Heart left ventricle (tissue), 16 donors: ENCODE measurements at regions not wholly inside any gene's neighbourhood (a gene's known extent, or its start where the extent isn't known, plus 50 kb on each side); places are given as distances from the start of the nearest gene placed in this dataset.
"Not testable (repeated sequence)": the region's sequence is repeated elsewhere in the genome, so short reads cannot be mapped to it uniquely, and the experiment has no call there.

Experiments
- ATAC-seq, 4 donors: fragments of 200-7000 bp; cut with Tn5 transposase; one replicate each; pipeline ENCODE4 v1.9.1; 2020 to 2022; ENCODE audit warnings: moderate library complexity in 4 of 4, mild to moderate bottlenecking in 3 of 4, moderate number of reproducible peaks in 1 of 4
- DNase-seq, 5 donors: peaks; one replicate each; pipeline ENCODE4 v3.0.0-alpha.2; 2020
- H3K27ac ChIP-seq, 12 donors: fragments of 200-600 bp; sonication (generic) in 4 of 12; one replicate each; pipeline versions ENCODE4 v1.5.0 to v1.8.0; 2016 to 2022; ENCODE audit warnings: mild to moderate bottlenecking in 2 of 12
- H3K27me3 ChIP-seq, 9 donors: fragments of 200-600 bp; sonication (generic) in 2 of 9; one replicate each; pipeline versions ENCODE4 v1.5.1 to v1.8.0; 2016 to 2022; ENCODE audit warnings: mild to moderate bottlenecking in 3 of 9
- H3K36me3 ChIP-seq, 9 donors: fragments of 200-600 bp; sonication (generic) in 2 of 9; one replicate each; pipeline versions ENCODE4 v1.5.0 to v1.8.0; 2018 to 2022; ENCODE audit warnings: mild to moderate bottlenecking in 2 of 9
- H3K4me1 ChIP-seq, 12 donors: fragments of 200-600 bp; sonication (generic) in 4 of 12; one replicate each; pipeline versions ENCODE4 v1.5.0 to v1.8.0; 2016 to 2022; ENCODE audit warnings: mild to moderate bottlenecking in 3 of 12
- H3K4me3 ChIP-seq, 12 donors: fragments of 200-600 bp; sonication (generic) in 4 of 12; one replicate each; pipeline versions ENCODE4 v1.5.0 to v1.8.0; 2017 to 2022; ENCODE audit warnings: mild to moderate bottlenecking in 9 of 12, moderate library complexity in 4 of 12
- H3K9me3 ChIP-seq, 12 donors: fragments of 200-600 bp; sonication (generic) in 4 of 12; one replicate each; pipeline versions ENCODE4 v1.5.0 to v1.8.0; 2016 to 2022; ENCODE audit warnings: mild to moderate bottlenecking in 1 of 12
- CTCF ChIP-seq, 12 donors: fragments of 200-600 bp; sonication (generic) in 4 of 12; IDR thresholded peaks; one replicate each; pipeline versions ENCODE4 v1.5.0 to v1.8.0; 2018 to 2022; ENCODE audit warnings: antibody characterized with exemption in 12 of 12, mild to moderate bottlenecking in 5 of 12
- POLR2A ChIP-seq, 2 donors: fragments of 450-650 bp; IDR thresholded peaks; one replicate each; pipeline ENCODE4 v1.6.1; 2017; ENCODE audit warnings: antibody characterized with exemption in 2 of 2, mild to moderate bottlenecking in 2 of 2, moderate library complexity in 2 of 2
- WGBS, 4 donors: extraction: QIAGEN DNeasy Blood & Tissue Kit in 2 of 4; methylation state at CpG; one replicate each; pipeline versions ENCODE4 v1.1.5 to v1.1.7; 2013 to 2018; 5-methylcytosine and 5-hydroxymethylcytosine counted together
- intact Hi-C, 10 donors: fragments of 100-400 bp; cut with DNase I; formaldehyde crosslinking; loops; one replicate each; pipeline versions ENCODE4 v1.11.1 to v1.14.2; 2022
- donor health status: ischemic (EF 13 %, LVEDD 7.1; RV severe dilation, severe dysfunction).
- donor health status: healthy with polysubstance abuse.
- donor health status: DM: no; HTN: yes; CAD: no.
- donor health status: DM: no; HTN: no; CAD: no.
- donor health status: ischemic (EF 25% LVEDD 6.9; RV normal size, moderate dysfunction).
- donor health status: ischemic (EF 25% LVEDD 5.7; RV mildly dilated, moderate dysfunction).
- donor health status: healthy.
- donor health status: DM: yes; HTN: yes; CAD: no.
- donor health status: ischemic (EF 35%, LVEDD 5.7; RV mildly dilated, moderate dysfunction).
- donor health status: nonischemic (EF 11% LVEDD 7.7; RV severe dilation, severe dysfunction).
- donor health status: DM: yes; HTN: yes; CAD: no.
- donor health status: PGD.
- donor health status: ischemic (EF 29% LVEDD 5.4; RV normal size, mild dysfunction).
- donor health status: nonischemic (EF 23%, LVEDD 6.1; RV moderate dilation, normal function).

- intact Hi-C loops = not testable (repeated sequence)
Observed at GRCh38 chr5:134471858-134472449, 53.5 kb upstream of the JADE2 start.

GRCh38 chr5:134468921-134469400 lies 56.5 kb upstream of the JADE2 start:
- 57 to 73% (median 71%) methylated on average over 3 of the region's 3 CpGs for WGBS, 4 donors
- H3K27me3 ChIP-seq = no peaks in the 10 kb centered on the region
- H3K4me1 ChIP-seq = peaks cover 3 to 35% (median 27%) of the 10 kb centered on the region in 12 donors
- no peak overlapping the region for H3K4me3 ChIP-seq
- no peak for TF ChIP-seq CTCF (IDR thresholded peaks at IDR 0.05)
- no peak for TF ChIP-seq POLR2A (IDR thresholded peaks at IDR 0.05)
- intact Hi-C loops = loop anchor here in 7 of 10 donors (5.0 kb wide), 5 partner anchors 33 to 57 kb away; partner anchors contain the start of gene CDKN2AIPNL (in 1 of the 7)
- H3K36me3 ChIP-seq = no peaks in the 10 kb centered on the region
- no peak for ATAC-seq
- no peak overlapping the region for H3K27ac ChIP-seq
- peaks cover 0 to 5% (median 0%) of the 10 kb centered on the region in 12 donors for H3K9me3 ChIP-seq
- no peak for DNase-seq

More at GRCh38 chr5:134471858-134472449, 53.5 kb upstream of the JADE2 start:
- H3K4me1 ChIP-seq, H3K4me3 ChIP-seq, H3K9me3 ChIP-seq, H3K27me3 ChIP-seq, H3K36me3 ChIP-seq, ATAC-seq, DNase-seq, H3K27ac ChIP-seq: not testable (repeated sequence)
- 84 to 88% (median 87%) methylated on average over 7 of the region's 7 CpGs for WGBS, 4 donors

GRCh38 chr5:134467231-134467630 lies 55.5 kb upstream of the CDKN2AIPNL start:
- intact Hi-C loops = loop anchor here in 9 of 10 donors (2.0 to 5.0 kb wide), 13 partner anchors 28 to 108 kb away; partner anchors contain the start of genes CDKN2AIPNL (in 1 of the 9) and UBE2B (in 1 of the 9)
- no peak for DNase-seq
- Histone ChIP-seq H3K36me3 (no peaks in the 10 kb centered on the region), H3K4me3 (peak overlapping the region in 5 of 12 donors; percentile 53 to 74 (median 62)), H3K27ac (peak overlapping the region; percentile 95 to 100 (median 98)), H3K4me1 (peaks cover 3 to 39% (median 28%) of the 10 kb centered on the region in 12 donors), H3K9me3 (no peaks in the 10 kb centered on the region), H3K27me3 (no peaks in the 10 kb centered on the region)
- TF ChIP-seq CTCF (IDR thresholded peaks at IDR 0.05) = no peak
- TF ChIP-seq POLR2A (IDR thresholded peaks at IDR 0.05) = no peak
- WGBS, 4 donors = 79 to 90% (median 84%) methylated on average over 6 of the region's 6 CpGs
- no peak for ATAC-seq

GRCh38 chr5:134466241-134467069 lies 54.8 kb upstream of the CDKN2AIPNL start:
- no peaks in the 10 kb centered on the region for H3K9me3 ChIP-seq
- H3K27ac ChIP-seq = peak overlapping the region; percentile 95 to 100 (median 98)
- ATAC-seq (peak; percentile 89 to 93 (median 92)), DNase-seq (peak; percentile 93 to 100 (median 98))
- WGBS, 4 donors = 1 to 4% (median 2%) methylated on average over 17 to 26 of the region's 26 CpGs
- no peaks in the 10 kb centered on the region for H3K36me3 ChIP-seq
- no peaks in the 10 kb centered on the region for H3K27me3 ChIP-seq
- H3K4me1 ChIP-seq = peaks cover 3 to 41% (median 30%) of the 10 kb centered on the region in 12 donors
- peak overlapping the region; percentile 4 to 74 (median 60) for H3K4me3 ChIP-seq
- TF ChIP-seq POLR2A (IDR thresholded peaks at IDR 0.05) (peak in 1 of 2 donors; percentile 51), CTCF (IDR thresholded peaks at IDR 0.05) (peak in 2 of 12 donors; percentile 3 to 21)
- intact Hi-C loops = loop anchor here (1.0 to 5.0 kb wide), 20 partner anchors 28 to 108 kb away; partner anchors contain the start of genes UBE2B (in 3 of the 10), JADE2 (in 2 of the 10) and CDKN2AIPNL (in 1 of the 10)
